Jurkat, Clone E6-1 (cell line): ENCODE measurements at regions not wholly inside any gene's neighbourhood (a gene's known extent, or its start where the extent isn't known, plus 50 kb on each side); places are given as distances from the start of the nearest gene placed in this dataset.
"Not testable (repeated sequence)": the region's sequence is repeated elsewhere in the genome, so short reads cannot be mapped to it uniquely, and the experiment has no call there.

Experiments
- DNase-seq: peaks from one replicate; pipeline ENCODE4 v3.0.0-alpha.2; 2011; ENCODE audit warnings: low read depth, low spot score
- H3K4me3 ChIP-seq: 2 replicates; pipeline ENCODE4 v1.5.1; 2011; ENCODE audit warnings: mild to moderate bottlenecking, low read length, control low read depth, moderate library complexity

GRCh38 chr2:15681089-15681885 is 89.6 kb downstream of the DDX1 start:
- no peak overlapping the region for H3K4me3 ChIP-seq
- no peak for DNase-seq

DNA sequence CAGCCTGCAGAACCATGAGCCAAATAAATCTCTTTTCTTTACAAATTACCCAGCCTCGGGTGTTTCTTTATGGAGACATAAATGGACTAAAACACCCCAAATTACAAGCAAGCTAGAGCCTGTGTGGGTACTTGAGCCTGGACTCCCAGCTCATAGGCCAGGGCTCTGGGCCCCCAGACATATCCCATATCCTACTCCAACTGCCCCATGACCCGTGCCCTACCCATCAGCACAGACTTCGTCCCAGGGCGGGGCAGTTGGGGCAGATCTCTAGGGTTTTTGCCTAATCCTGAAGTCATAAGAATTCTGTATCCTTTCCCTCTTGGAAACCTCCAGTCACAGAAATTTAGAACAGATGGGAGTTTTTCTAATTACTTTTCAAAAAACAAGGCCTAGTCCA is 90.7 kb downstream of the DDX1 start:
- no peak overlapping the region for H3K4me3 ChIP-seq
- no peak for DNase-seq

- no peak for DNase-seq
- H3K4me3 ChIP-seq = no peak overlapping the region
Observed at GRCh38 chr2:15684161-15685039, 92.7 kb downstream of the DDX1 start.

DNA sequence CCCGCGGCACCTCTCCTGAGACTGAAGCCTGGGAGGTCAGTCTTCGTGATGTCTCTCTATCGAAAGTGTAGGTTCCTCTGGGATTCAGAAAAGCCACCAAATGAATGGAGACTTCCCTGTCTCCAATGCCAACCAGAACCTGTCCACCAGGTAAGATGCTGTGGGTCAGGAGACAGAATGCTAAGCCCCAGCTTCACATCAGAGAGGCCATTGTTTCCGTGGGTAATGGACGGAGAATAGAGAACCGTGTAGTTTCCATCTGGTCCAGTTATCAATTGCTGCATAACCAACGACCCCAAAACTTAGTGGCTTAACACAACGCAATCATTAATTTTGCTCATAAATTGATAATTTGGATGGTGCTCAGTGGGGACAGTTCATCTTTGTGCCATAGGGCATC is 93.5 kb downstream of the DDX1 start:
- no peak overlapping the region for H3K4me3 ChIP-seq
- no peak for DNase-seq

DNA sequence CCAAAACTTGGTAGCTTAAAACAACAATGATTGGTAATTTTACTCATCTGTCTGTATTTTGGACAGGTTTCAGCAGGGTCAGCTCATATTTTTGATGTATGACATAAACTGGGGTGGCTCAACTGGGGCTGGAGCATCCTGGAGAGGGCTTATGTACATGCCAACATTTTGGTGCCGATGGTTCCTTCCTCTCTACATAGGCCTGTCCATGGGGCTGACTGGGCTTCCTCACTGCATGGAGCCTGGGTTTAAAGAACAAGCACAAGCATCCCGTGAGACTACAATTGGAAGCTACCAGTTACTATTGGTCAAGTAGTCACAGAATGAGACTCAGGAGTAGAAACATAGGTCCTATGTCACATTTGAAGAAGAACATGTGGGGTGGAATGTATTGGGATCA is 95.0 kb downstream of the DDX1 start:
- no peak for DNase-seq
- no peak overlapping the region for H3K4me3 ChIP-seq

GRCh38 chr2:15687243-15687642 is 95.6 kb downstream of the DDX1 start:
- DNase-seq = no peak
- no peak overlapping the region for H3K4me3 ChIP-seq

DNA sequence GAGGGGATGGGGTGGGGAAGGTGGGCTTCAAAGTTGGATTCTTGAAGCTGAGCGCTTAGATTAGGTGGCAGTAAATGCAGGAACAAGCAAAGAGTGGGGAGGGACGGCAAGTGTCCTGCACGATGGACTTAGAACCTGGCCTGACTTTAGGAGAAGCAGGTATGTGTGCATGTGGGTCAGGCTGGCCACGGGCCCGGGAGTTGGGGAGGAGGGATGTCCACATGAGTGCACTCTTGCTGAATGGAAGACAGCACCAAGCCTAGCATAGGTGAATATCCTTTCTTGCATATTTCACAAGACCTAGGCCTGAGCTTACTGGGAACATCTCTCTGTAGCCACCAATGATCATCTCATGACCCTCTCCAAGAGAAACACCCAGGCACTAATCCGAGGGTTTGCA is 96.1 kb downstream of the DDX1 start:
- H3K4me3 ChIP-seq = no peak overlapping the region
- DNase-seq = no peak

DNA sequence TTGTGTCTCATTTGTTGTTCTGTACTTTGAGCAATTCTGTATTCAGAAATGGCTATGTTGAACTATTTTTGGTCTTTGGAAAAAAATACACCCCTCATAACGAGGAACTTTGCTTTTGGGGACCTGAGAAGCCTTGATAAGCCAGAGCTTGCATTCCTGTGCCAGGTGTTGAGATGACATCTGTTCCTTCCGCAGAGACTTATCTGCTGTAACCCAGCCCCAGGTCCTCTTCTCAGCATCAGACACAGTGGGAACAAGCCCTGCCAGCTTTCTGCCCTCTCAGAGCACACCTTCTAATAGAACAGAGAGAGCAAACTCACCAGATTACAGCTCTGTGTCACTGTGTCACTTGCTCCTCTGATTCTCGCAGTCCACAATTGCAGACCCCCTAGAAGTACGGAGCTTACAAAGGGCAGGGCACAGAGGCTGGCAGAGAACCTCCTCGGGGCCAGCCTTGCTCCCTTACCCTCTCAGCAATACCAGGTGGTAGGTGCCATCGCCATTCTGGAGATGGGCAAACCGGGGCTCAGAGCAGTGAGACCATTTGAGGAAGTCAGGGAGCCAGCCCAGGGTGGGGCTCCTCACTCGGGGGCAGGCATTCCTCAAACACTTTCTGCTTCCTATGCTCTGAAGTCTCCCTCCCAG is 97.4 kb downstream of the DDX1 start:
- H3K4me3 ChIP-seq = no peak overlapping the region
- DNase-seq = no peak

DNA sequence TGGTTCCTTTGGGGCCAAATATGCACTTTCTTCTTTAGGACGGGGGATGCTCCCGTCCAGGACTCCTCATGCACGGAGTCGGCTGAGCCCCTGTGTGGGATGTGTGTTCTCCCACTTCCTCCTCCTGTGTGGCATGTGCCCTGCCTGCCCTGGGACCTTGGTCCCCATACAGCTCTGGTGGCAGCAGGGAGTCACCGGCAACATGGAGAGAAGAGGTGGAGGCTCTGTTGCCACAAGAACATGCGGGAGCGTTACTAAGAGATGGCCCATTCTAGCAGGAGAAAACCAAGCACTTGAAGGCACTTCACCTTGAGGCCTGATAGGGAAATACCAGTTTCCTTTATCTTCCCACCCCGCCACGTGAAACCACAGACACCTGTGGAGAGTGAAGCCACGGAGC is 98.0 kb downstream of the DDX1 start:
- no peak overlapping the region for H3K4me3 ChIP-seq
- DNase-seq = no peak

GRCh38 chr2:15691586-15692310 is 100.1 kb downstream of the DDX1 start:
- no peak for DNase-seq
- no peak overlapping the region for H3K4me3 ChIP-seq

DNA sequence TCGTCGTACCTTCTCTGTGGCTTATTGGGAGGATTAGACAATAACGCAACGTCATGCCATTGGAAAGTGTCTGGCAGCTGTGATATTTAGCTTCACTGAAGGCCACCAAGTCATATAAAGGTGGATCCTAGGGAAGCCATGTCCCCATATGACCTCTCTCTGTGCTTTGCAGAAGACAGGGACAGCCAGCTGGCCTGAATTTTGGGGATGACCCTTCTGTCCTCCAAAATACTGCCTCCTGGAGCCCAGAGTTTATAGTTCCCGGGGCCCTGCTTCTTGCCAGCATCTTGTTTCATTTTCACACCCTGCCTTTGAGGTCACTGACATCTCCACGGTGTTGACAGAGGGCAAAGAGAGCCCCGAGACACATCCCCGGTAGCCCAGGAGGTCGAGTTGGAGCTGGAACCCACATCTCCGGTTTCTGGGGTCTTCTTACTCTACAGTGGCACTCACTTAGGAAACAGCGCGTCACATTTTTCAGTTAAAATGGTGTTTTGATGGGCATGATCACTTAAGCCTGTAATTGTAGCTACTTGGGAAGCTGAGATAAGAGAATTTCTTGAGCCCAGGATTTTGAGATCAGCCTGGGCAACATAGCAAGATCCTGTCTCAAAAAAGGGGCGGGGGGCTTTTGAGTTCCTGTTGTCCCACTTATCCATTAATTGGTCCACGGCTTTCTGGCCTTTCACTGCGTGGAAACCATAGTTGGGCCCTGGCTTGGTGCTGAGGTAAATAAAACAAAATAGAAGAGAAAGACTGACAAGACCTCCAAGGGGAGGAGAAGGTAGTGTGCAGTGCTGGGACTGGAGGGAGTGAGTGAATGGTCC is 101.1 kb downstream of the DDX1 start:
- no peak overlapping the region for H3K4me3 ChIP-seq
- no peak for DNase-seq

DNA sequence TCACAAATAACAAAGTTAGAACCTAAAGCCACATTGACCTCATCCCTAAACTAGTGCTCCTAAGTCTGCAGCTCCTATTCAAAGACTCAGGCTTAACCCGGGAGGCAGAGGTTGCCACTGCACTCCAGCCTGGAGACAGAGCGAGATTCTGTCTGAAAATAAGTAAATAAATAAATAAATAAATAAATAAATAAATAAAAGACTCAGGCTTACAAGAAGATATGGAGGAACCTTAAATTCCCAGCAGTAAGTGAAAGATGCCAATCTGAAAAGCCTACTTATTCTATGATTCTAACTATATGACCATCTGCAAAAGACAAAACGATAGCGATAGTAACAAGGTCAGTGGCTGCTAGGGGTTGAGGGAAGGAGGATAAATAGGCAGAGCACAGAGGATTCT is 101.7 kb downstream of the DDX1 start:
- no peak overlapping the region for H3K4me3 ChIP-seq
- no peak for DNase-seq

- no peak overlapping the region for H3K4me3 ChIP-seq
- no peak for DNase-seq
Observed at GRCh38 chr2:15693926-15694588, 102.4 kb downstream of the DDX1 start.

DNA sequence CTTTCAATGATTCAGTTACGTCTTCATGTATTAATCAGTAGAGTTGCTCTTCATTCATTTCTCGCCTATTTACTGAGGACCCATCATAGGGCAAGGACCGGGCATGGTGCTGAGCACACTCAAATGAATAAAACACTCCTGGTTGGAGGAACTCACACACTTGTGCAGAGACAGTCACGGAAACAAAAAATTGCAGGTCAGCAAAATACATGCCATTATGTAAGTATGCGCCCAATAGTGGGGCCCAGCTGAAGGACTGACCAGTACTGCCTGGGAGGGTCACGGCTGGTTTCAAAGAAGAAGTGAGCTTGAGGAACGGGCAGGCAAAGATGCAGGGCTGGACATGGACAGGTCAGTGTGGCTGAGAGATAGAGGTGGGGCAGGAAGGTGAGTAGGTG is 102.9 kb downstream of the DDX1 start:
- no peak overlapping the region for H3K4me3 ChIP-seq
- no peak for DNase-seq

- no peak for DNase-seq
- no peak overlapping the region for H3K4me3 ChIP-seq
Observed at GRCh38 chr2:15695582-15696330, 104.1 kb downstream of the DDX1 start.

DNA sequence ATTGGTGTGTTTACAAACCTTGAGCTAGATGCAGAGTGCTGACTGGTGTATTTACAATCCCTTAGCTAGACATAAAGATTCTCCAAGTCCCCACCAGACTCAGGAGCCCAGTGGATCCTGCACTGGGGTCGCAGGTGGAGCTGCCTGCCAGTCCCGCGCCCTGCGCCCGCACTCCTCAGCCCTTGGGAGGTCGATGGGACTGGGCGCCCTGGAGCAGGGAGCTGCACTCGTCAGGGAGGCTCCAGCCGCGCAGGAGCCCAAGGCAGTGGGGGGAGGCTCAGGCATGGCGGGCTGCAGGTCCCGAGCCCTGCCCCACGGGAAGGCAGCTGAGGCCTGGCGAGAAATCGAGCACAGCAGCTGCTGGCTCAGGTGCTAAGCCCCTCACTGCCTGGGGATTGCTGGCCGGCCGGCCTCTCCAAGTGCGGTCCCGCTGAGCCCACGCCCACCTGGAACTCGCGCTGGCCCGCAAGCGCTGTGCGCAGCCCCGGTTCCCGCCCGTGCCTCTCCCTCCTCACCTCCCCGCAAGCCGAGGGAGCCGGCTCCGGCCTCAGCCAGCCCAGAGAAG is 105.0 kb downstream of the DDX1 start:
- not testable (repeated sequence) for DNase-seq, H3K4me3 ChIP-seq

GRCh38 chr2:15700131-15700530 is 108.5 kb downstream of the DDX1 start:
- DNase-seq = no peak
- no peak overlapping the region for H3K4me3 ChIP-seq
